ENCODE measurements at regions not wholly inside any gene's neighbourhood (a gene's known extent, or its start where the extent isn't known, plus 50 kb on each side); places are given as distances from the start of the nearest gene placed in this dataset.

DNA sequence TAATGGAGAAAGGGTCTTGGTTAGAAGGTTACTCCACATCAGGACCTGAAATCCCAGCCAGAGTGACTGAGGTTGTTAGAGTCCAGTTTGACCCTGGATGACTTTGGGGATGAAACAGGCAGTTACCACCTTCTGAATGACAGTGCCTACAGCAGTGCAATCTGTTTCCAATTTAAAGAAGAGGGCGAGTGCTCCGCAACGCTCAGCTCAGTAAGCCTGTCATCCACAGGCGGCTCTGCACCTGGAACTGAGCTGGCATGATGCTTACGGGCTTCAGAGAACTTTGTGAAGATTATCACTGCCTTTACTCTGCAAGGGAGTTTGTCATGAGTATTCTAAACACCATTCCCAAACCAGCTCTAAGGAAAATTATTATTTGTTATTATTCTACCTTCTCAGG, 127.7 kb upstream of the SLC24A5 start:
- no peak for DNase-seq (ENCODE audit: low spot score)
- TF ChIP-seq, protein P1, sequence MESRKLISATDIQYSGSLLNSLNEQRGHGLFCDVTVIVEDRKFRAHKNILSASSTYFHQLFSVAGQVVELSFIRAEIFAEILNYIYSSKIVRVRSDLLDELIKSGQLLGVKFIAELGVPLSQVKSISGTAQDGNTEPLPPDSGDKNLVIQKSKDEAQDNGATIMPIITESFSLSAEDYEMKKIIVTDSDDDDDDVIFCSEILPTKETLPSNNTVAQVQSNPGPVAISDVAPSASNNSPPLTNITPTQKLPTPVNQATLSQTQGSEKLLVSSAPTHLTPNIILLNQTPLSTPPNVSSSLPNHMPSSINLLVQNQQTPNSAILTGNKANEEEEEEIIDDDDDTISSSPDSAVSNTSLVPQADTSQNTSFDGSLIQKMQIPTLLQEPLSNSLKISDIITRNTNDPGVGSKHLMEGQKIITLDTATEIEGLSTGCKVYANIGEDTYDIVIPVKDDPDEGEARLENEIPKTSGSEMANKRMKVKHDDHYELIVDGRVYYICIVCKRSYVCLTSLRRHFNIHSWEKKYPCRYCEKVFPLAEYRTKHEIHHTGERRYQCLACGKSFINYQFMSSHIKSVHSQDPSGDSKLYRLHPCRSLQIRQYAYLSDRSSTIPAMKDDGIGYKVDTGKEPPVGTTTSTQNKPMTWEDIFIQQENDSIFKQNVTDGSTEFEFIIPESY (IDR thresholded peaks at IDR 0.05): no peak
- TF ChIP-seq SP1 (IDR thresholded peaks at IDR 0.05) (no peak), RXRA (IDR thresholded peaks at IDR 0.05) (no peak), JUND (IDR thresholded peaks at IDR 0.05) (no peak), TAF1 (conservative IDR thresholded peaks at IDR 0.05) (no peak), FOXA1 (IDR thresholded peaks at IDR 0.05) (no peak), FOXA2 (IDR thresholded peaks at IDR 0.05) (no peak), RAD21 (IDR thresholded peaks at IDR 0.05) (no peak), EGR1 (IDR thresholded peaks at IDR 0.05; ENCODE audit: low read depth in 2 of 2) (no peak)
- TF ChIP-seq, protein P2, sequence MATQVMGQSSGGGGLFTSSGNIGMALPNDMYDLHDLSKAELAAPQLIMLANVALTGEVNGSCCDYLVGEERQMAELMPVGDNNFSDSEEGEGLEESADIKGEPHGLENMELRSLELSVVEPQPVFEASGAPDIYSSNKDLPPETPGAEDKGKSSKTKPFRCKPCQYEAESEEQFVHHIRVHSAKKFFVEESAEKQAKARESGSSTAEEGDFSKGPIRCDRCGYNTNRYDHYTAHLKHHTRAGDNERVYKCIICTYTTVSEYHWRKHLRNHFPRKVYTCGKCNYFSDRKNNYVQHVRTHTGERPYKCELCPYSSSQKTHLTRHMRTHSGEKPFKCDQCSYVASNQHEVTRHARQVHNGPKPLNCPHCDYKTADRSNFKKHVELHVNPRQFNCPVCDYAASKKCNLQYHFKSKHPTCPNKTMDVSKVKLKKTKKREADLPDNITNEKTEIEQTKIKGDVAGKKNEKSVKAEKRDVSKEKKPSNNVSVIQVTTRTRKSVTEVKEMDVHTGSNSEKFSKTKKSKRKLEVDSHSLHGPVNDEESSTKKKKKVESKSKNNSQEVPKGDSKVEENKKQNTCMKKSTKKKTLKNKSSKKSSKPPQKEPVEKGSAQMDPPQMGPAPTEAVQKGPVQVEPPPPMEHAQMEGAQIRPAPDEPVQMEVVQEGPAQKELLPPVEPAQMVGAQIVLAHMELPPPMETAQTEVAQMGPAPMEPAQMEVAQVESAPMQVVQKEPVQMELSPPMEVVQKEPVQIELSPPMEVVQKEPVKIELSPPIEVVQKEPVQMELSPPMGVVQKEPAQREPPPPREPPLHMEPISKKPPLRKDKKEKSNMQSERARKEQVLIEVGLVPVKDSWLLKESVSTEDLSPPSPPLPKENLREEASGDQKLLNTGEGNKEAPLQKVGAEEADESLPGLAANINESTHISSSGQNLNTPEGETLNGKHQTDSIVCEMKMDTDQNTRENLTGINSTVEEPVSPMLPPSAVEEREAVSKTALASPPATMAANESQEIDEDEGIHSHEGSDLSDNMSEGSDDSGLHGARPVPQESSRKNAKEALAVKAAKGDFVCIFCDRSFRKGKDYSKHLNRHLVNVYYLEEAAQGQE (IDR thresholded peaks at IDR 0.05): no peak
- TF ChIP-seq, protein P3, sequence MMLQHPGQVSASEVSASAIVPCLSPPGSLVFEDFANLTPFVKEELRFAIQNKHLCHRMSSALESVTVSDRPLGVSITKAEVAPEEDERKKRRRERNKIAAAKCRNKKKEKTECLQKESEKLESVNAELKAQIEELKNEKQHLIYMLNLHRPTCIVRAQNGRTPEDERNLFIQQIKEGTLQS (IDR thresholded peaks at IDR 0.05): no peak
- TF ChIP-seq, protein P4, sequence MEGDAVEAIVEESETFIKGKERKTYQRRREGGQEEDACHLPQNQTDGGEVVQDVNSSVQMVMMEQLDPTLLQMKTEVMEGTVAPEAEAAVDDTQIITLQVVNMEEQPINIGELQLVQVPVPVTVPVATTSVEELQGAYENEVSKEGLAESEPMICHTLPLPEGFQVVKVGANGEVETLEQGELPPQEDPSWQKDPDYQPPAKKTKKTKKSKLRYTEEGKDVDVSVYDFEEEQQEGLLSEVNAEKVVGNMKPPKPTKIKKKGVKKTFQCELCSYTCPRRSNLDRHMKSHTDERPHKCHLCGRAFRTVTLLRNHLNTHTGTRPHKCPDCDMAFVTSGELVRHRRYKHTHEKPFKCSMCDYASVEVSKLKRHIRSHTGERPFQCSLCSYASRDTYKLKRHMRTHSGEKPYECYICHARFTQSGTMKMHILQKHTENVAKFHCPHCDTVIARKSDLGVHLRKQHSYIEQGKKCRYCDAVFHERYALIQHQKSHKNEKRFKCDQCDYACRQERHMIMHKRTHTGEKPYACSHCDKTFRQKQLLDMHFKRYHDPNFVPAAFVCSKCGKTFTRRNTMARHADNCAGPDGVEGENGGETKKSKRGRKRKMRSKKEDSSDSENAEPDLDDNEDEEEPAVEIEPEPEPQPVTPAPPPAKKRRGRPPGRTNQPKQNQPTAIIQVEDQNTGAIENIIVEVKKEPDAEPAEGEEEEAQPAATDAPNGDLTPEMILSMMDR (IDR thresholded peaks at IDR 0.05; ENCODE audit: low read depth, low read length, missing input control): no peak
- no peaks in the 10 kb centered on the region for H3K4me1 ChIP-seq (ENCODE audit: control insufficient read depth in 4 of 4, insufficient read depth in 4 of 4, low read length in 3 of 4)
- H3K27ac ChIP-seq (ENCODE audit: low read depth in 1 of 2, low read length in 2 of 2): no peak overlapping the region
- H3K36me3 ChIP-seq (ENCODE audit: control insufficient read depth in 4 of 4, insufficient read depth in 3 of 4, low read depth in 1 of 4, low read length in 3 of 4): no peaks in the 10 kb centered on the region
- no peak overlapping the region for H3K9ac ChIP-seq (ENCODE audit: low read depth in 1 of 2, low read length in 2 of 2)
- H3K9me3 ChIP-seq (ENCODE audit: control insufficient read depth in 4 of 4, low read length in 3 of 4): no peaks in the 10 kb centered on the region
- 95% methylated on average over 5 of the region's 5 CpGs for WGBS
- H3K27me3 ChIP-seq (ENCODE audit: control insufficient read depth in 4 of 4, insufficient read depth in 4 of 4, low read length in 3 of 4): no peaks in the 10 kb centered on the region
- no peak overlapping the region for H3K4me3 ChIP-seq (ENCODE audit: low read depth in 1 of 3, low read length in 3 of 3)

DNA sequence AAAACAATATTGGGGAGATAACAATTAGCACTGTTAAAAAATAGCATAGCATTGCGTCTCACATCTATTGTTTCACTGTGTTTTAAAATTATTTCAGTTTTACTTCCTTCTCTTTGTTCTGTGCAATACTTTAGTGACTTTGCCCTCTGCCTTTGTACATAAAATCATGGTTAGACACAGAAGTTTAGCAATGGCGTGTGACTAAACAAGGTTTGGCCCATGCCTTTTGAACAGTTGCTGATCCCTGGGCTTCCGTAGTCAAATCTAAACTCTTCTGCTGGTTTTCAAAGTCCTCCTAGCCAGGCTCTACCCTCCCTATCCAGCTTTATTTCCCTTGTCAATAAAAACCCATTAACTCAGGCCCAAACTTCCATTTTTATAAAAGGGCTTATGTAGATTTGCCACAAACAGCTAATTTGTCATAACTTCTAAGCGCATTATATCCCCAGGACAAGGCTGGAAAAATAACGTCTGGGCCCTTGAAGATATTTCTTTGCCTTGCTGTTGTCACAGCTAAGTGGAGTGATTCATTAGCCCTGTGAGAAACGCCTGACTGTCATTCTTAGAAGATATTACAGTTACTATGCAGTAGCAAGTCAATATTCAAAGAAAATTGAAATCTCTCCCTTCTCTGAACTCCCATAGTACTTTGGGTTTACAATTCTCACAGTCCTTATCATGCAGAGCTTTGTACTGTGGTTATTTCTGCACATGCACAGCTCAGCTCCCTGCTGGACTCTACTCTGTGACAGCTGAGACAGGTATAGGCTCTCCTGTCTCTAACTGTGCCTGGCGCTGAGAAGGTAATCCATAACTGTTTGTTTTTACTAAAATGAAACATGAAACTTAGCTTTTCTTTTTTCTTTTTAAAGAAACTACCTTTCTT, 123.4 kb upstream of the SLC24A5 start:
- Histone ChIP-seq H3K27me3 (ENCODE audit: control insufficient read depth in 4 of 4, insufficient read depth in 4 of 4, low read length in 3 of 4) (peaks cover 0 to 2% (median 0%) of the 10 kb centered on the region in 4 donors), H3K9ac (ENCODE audit: low read depth in 1 of 2, low read length in 2 of 2) (no peak overlapping the region), H3K36me3 (ENCODE audit: control insufficient read depth in 4 of 4, insufficient read depth in 3 of 4, low read depth in 1 of 4, low read length in 3 of 4) (no peaks in the 10 kb centered on the region), H3K4me3 (ENCODE audit: low read depth in 1 of 3, low read length in 3 of 3) (no peak overlapping the region), H3K27ac (ENCODE audit: low read depth in 1 of 2, low read length in 2 of 2) (no peak overlapping the region), H3K4me1 (ENCODE audit: control insufficient read depth in 4 of 4, insufficient read depth in 4 of 4, low read length in 3 of 4) (no peaks in the 10 kb centered on the region), H3K9me3 (ENCODE audit: control insufficient read depth in 4 of 4, low read length in 3 of 4) (no peaks in the 10 kb centered on the region)
- TF ChIP-seq, protein P3 (IDR thresholded peaks at IDR 0.05): no peak
- TF ChIP-seq EGR1 (IDR thresholded peaks at IDR 0.05; ENCODE audit: low read depth in 2 of 2): no peak
- TF ChIP-seq, protein P2 (IDR thresholded peaks at IDR 0.05): no peak
- TF ChIP-seq, protein P5, sequence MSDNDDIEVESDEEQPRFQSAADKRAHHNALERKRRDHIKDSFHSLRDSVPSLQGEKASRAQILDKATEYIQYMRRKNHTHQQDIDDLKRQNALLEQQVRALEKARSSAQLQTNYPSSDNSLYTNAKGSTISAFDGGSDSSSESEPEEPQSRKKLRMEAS (IDR thresholded peaks at IDR 0.05): no peak
- TF ChIP-seq HNF4A (conservative IDR thresholded peaks at IDR 0.05): no peak
- no peak for DNase-seq (ENCODE audit: low spot score)
- 70% methylated on average over 7 of the region's 7 CpGs for WGBS

Data from liver (tissue), 8 donors.